ENCODE measurements at regions not wholly inside any gene's neighbourhood (a gene's known extent, or its start where the extent isn't known, plus 50 kb on each side); places are given as distances from the start of the nearest gene placed in this dataset.
A peak's percentile ranks its signal among the peaks of the same experiment; 100 is the strongest.

- ChIA-PET POLR2A (ENCODE audit: unreplicated experiment) (no interaction called here), CTCF (no interaction called here)
- no TSS peak for BruUV-seq (replicated peaks)
These were observed 348.8 kb downstream of the SPRY2 start for GRCh38 chr13:79992111-79992510.

GRCh38 chr13:79990048-79990447 lies 350.9 kb downstream of the SPRY2 start:
- CTCF ChIA-PET = no interaction called here
- no peaks in the 10 kb centered on the region for H3K4me1 ChIP-seq (replicated peaks; ENCODE audit: insufficient read depth)
- POLR2A ChIA-PET (ENCODE audit: unreplicated experiment) = interaction anchor here (0.7 kb wide), 1 partner anchor 262 kb away, joined by 3 read pairs; no protein-coding TSS in a partner anchor
- H3K36me3 ChIP-seq (ENCODE audit: low read depth) = no peaks in the 10 kb centered on the region
- no peaks in the 10 kb centered on the region for H4K20me1 ChIP-seq (ENCODE audit: insufficient read depth)
- DNase-seq = no peak
- no peak overlapping the region for H3K4me2 ChIP-seq
- no peaks in the 10 kb centered on the region for H3K27me3 ChIP-seq (ENCODE audit: insufficient read depth, low read depth)
- peaks cover 4% of the 10 kb centered on the region; the same call in 1 of the 2 replicates for H3K9me3 ChIP-seq (ENCODE audit: insufficient read depth, low read depth)
- no peaks in the 10 kb centered on the region for H3K79me2 ChIP-seq (ENCODE audit: low read depth)
- intact Hi-C loops (cut with micrococcal nuclease; ENCODE audit: unreplicated experiment) = no loop called here
- H2AFZ ChIP-seq = no peak overlapping the region
- TF ChIP-seq CTCF (conservative IDR thresholded peaks at IDR 0.05) = no peak
- TF ChIP-seq EZH2 (IDR thresholded peaks at IDR 0.05; ENCODE audit: low read depth) = no peak
- H3K4me3 ChIP-seq = no peak overlapping the region
- H3F3A ChIP-seq (ENCODE audit: insufficient read depth, low read depth) = peaks cover 11% of the 10 kb centered on the region; the same call in 1 of the 2 replicates
- H3K27ac ChIP-seq = no peak overlapping the region
- no TSS peak for BruUV-seq (replicated peaks)
- H3K9me2 ChIP-seq (ENCODE audit: insufficient read depth) = 0 out of 2 replicates have a peak, but pooled peaks cover under 1% of the 10 kb centered on the region

More at GRCh38 chr13:79992111-79992510, 348.8 kb downstream of the SPRY2 start:
- Histone ChIP-seq H3K4me2 (no peak overlapping the region), H3K36me3 (ENCODE audit: low read depth) (no peaks in the 10 kb centered on the region), H4K20me1 (ENCODE audit: insufficient read depth) (no peaks in the 10 kb centered on the region), H3K27ac (no peak overlapping the region), H3K9me2 (ENCODE audit: insufficient read depth) (no peaks in the 10 kb centered on the region), H3K27me3 (ENCODE audit: insufficient read depth, low read depth) (no peaks in the 10 kb centered on the region), H2AFZ (no peak overlapping the region), H3K4me1 (replicated peaks; ENCODE audit: insufficient read depth) (no peaks in the 10 kb centered on the region), H3K9me3 (ENCODE audit: insufficient read depth, low read depth) (peaks cover 2% of the 10 kb centered on the region), H3F3A (ENCODE audit: insufficient read depth, low read depth) (peaks cover 11% of the 10 kb centered on the region; the same call in 1 of the 2 replicates), H3K4me3 (no peak overlapping the region), H3K79me2 (ENCODE audit: low read depth) (no peaks in the 10 kb centered on the region)
- DNase-seq = no peak
- TF ChIP-seq EZH2 (IDR thresholded peaks at IDR 0.05; ENCODE audit: low read depth) = no peak
- TF ChIP-seq CTCF (conservative IDR thresholded peaks at IDR 0.05) = no peak
- intact Hi-C loops (cut with micrococcal nuclease; ENCODE audit: unreplicated experiment) = no loop called here

- H3K9me2 ChIP-seq (ENCODE audit: insufficient read depth) = 0 out of 2 replicates have a peak, but pooled peaks cover 6% of the 10 kb centered on the region
- CTCF ChIA-PET = no interaction called here
- H3F3A ChIP-seq (ENCODE audit: insufficient read depth, low read depth) = peaks cover 11% of the 10 kb centered on the region; the same call in 1 of the 2 replicates
- no TSS peak for BruUV-seq (replicated peaks)
- H3K79me2 ChIP-seq (ENCODE audit: low read depth) = no peaks in the 10 kb centered on the region
- no peaks in the 10 kb centered on the region for H3K4me1 ChIP-seq (replicated peaks; ENCODE audit: insufficient read depth)
- no peak overlapping the region for H3K4me2 ChIP-seq
- H3K36me3 ChIP-seq (ENCODE audit: low read depth) = no peaks in the 10 kb centered on the region
- peaks cover 4% of the 10 kb centered on the region; the same call in 1 of the 2 replicates for H3K9me3 ChIP-seq (ENCODE audit: insufficient read depth, low read depth)
- POLR2A ChIA-PET (ENCODE audit: unreplicated experiment) = interaction anchor here (0.7 kb wide), 1 partner anchor 263 kb away, joined by 3 read pairs; no protein-coding TSS in a partner anchor
- no peak overlapping the region for H3K4me3 ChIP-seq
- H3K27ac ChIP-seq = no peak overlapping the region
- no peaks in the 10 kb centered on the region for H4K20me1 ChIP-seq (ENCODE audit: insufficient read depth)
- intact Hi-C loops (cut with micrococcal nuclease; ENCODE audit: unreplicated experiment) = no loop called here
- no peaks in the 10 kb centered on the region for H3K27me3 ChIP-seq (ENCODE audit: insufficient read depth, low read depth)
- H2AFZ ChIP-seq = no peak overlapping the region
- DNase-seq = peak; percentile 17 to 67
- TF ChIP-seq CTCF (conservative IDR thresholded peaks at IDR 0.05) = no peak
- no peak for TF ChIP-seq EZH2 (IDR thresholded peaks at IDR 0.05; ENCODE audit: low read depth)
These were observed 351.7 kb downstream of the SPRY2 start for GRCh38 chr13:79989217-79989661.
